A673 (cell line): ENCODE measurements at regions not wholly inside any gene's neighbourhood (a gene's known extent, or its start where the extent isn't known, plus 50 kb on each side); places are given as distances from the start of the nearest gene placed in this dataset.

Experiments
- CTCF ChIP-seq: fragments of 300-800, 200-600 bp; sonication (generic); conservative IDR thresholded peaks from 2 replicates; pipeline ENCODE4 v1.5.1; 2017; ENCODE audit warnings: low read depth, mild to moderate bottlenecking, antibody characterized with exemption, low read length, moderate library complexity, mixed read lengths
- EZH2 ChIP-seq: fragments of 200-600 bp; sonication (generic); IDR thresholded peaks from 2 replicates; pipeline ENCODE4 v1.6.1; 2017; ENCODE audit warnings: borderline replicate concordance, low read depth, mild to moderate bottlenecking, mixed read lengths, antibody characterized with exemption, low read length; ENCODE audit not compliant: poor library complexity, severe bottlenecking

GRCh38 chr4:171573181-171573580 is 240.0 kb upstream of the GALNTL6 start:
- no peak for TF ChIP-seq EZH2
- TF ChIP-seq CTCF, result no peak
